Adrenal gland (tissue), 9 donors: ENCODE measurements at regions not wholly inside any gene's neighbourhood (a gene's known extent, or its start where the extent isn't known, plus 50 kb on each side); places are given as distances from the start of the nearest gene placed in this dataset.

Source experiments
- DNase-seq, 7 donors: peaks; one replicate each; pipeline ENCODE4 v3.0.0-alpha.2; 2019 to 2020
- H3K27ac ChIP-seq, 5 donors: fragments of 200-600 bp; sonication (generic) in 4 of 5; 1 replicate in 3 of 5; 2 replicates in 2 of 5; pipeline versions ENCODE4 v1.5.1 to v1.8.0; 2016 to 2020; ENCODE audit warnings: mild to moderate bottlenecking in 1 of 5
- H3K27me3 ChIP-seq: fragments of 200-600 bp; 2 replicates; pipeline ENCODE4 v1.8.0; 2021
- H3K36me3 ChIP-seq, 2 donors: fragments of 200-600 bp; replicated peaks in 1 of 2; 1 replicate in 1 of 2; 2 replicates in 1 of 2; pipeline versions ENCODE4 v1.5.1 to v1.8.0; 2018 to 2022
- H3K4me1 ChIP-seq, 2 donors: fragments of 200-600 bp; replicated peaks in 1 of 2; 1 replicate in 1 of 2; 2 replicates in 1 of 2; pipeline versions ENCODE4 v1.5.1 to v1.8.0; 2018 to 2021
- H3K4me3 ChIP-seq, 4 donors: fragments of 200-600 bp; sonication (generic) in 3 of 4; one replicate each; pipeline ENCODE4 v1.5.1; 2016 to 2018
- H3K9me3 ChIP-seq, 3 donors: fragments of 200-600 bp; sonication (generic) in 1 of 3; replicated peaks in 1 of 3; 1 replicate in 2 of 3; 2 replicates in 1 of 3; pipeline versions ENCODE4 v1.5.1 to v1.8.0; 2016 to 2021
- CTCF ChIP-seq, 6 experiments: fragments of 450-650 bp in 4 of 6; fragments of 200-600 bp in 2 of 6; sonication (generic) in 1 of 6; IDR thresholded peaks; 1 replicate in 5 of 6; 2 replicates in 1 of 6; pipeline versions ENCODE4 v1.5.1 to v1.8.0; 2016 to 2021; ENCODE audit warnings: antibody characterized with exemption in 6 of 6, mild to moderate bottlenecking in 2 of 6, moderate library complexity in 1 of 6
- POLR2A ChIP-seq, 2 donors: fragments of 450-650 bp; IDR thresholded peaks; one replicate each; pipeline ENCODE4 v1.6.1; 2017; ENCODE audit warnings: antibody characterized with exemption in 2 of 2, mild to moderate bottlenecking in 2 of 2, moderate library complexity in 1 of 2
- WGBS, 4 donors: extraction: QIAGEN DNeasy Blood & Tissue Kit in 2 of 4; methylation state at CpG; one replicate each; pipeline versions ENCODE4 v1.1.5 to v1.1.7; 2013 to 2017; 5-methylcytosine and 5-hydroxymethylcytosine counted together
- intact Hi-C, 2 donors: fragments of 100-400 bp; cut with DNase I; formaldehyde crosslinking; loops; one replicate each; pipeline versions ENCODE4 v1.14.1 to v1.15.0; 2022 to 2023
- donor health status: healthy with polysubstance abuse.
- donor health status: Bipolar disorder and iron deficiency.
- donor health status: DM: yes; HTN: yes; CAD: no.
- donor health status: DM: no; HTN: no; CAD: no.
- donor health status: DM: no; HTN: no; CAD: no.

- Histone ChIP-seq H3K4me3 (no peak overlapping the region), H3K9me3 (no peaks in the 10 kb centered on the region), H3K36me3 (no peaks in the 10 kb centered on the region), H3K27me3 (no peaks in the 10 kb centered on the region), H3K27ac (peak overlapping the region in 4 of 5 donors; percentile 60 to 77 (median 62)), H3K4me1 (peaks cover 5 to 9% of the 10 kb centered on the region in 2 donors)
- intact Hi-C loops: no loop called here
- TF ChIP-seq POLR2A (IDR thresholded peaks at IDR 0.05) (peak in 1 of 2 donors; percentile 49), CTCF (IDR thresholded peaks at IDR 0.05) (no peak)
- peak; percentile 72 to 89 (median 87) for DNase-seq
- 42 to 56% (median 50%) methylated on average over 14 of the region's 14 CpGs for WGBS, 4 donors
These were observed 190.4 kb downstream of the SKIDA1 start for GRCh38 chr10:21334891-21335696.

- TF ChIP-seq POLR2A (IDR thresholded peaks at IDR 0.05): no peak
- no peak for TF ChIP-seq CTCF (IDR thresholded peaks at IDR 0.05)
- 59 to 74% (median 64%) methylated on average over 6 of the region's 6 CpGs for WGBS, 4 donors
- no peaks in the 10 kb centered on the region for H3K9me3 ChIP-seq
- H3K4me3 ChIP-seq: no peak overlapping the region
- no peaks in the 10 kb centered on the region for H3K27me3 ChIP-seq
- H3K4me1 ChIP-seq: no peaks in the 10 kb centered on the region
- intact Hi-C loops: no loop called here
- H3K36me3 ChIP-seq: no peaks in the 10 kb centered on the region
- DNase-seq: no peak
- no peak overlapping the region for H3K27ac ChIP-seq
These were observed 194.9 kb downstream of the SKIDA1 start for GRCh38 chr10:21330628-21331020.

GRCh38 chr10:21329995-21330627 is 195.4 kb downstream of the SKIDA1 start:
- H3K4me1 ChIP-seq: no peaks in the 10 kb centered on the region
- WGBS, 4 donors: 60 to 69% (median 63%) methylated on average over 4 of the region's 4 CpGs
- no peaks in the 10 kb centered on the region for H3K36me3 ChIP-seq
- H3K9me3 ChIP-seq: no peaks in the 10 kb centered on the region
- H3K27me3 ChIP-seq: no peaks in the 10 kb centered on the region
- intact Hi-C loops: no loop called here
- H3K4me3 ChIP-seq: no peak overlapping the region
- no peak for TF ChIP-seq POLR2A (IDR thresholded peaks at IDR 0.05)
- no peak for TF ChIP-seq CTCF (IDR thresholded peaks at IDR 0.05)
- DNase-seq: peak; percentile 26 to 69 (median 62)
- peak overlapping the region in 1 of 5 donors; percentile 4 for H3K27ac ChIP-seq

- H3K27me3 ChIP-seq: no peaks in the 10 kb centered on the region
These were observed 198.0 kb downstream of the SKIDA1 start for GRCh38 chr10:21327289-21327993.

More at GRCh38 chr10:21327289-21327993, 198.0 kb downstream of the SKIDA1 start:
- Histone ChIP-seq H3K4me3 (no peak overlapping the region), H3K9me3 (no peaks in the 10 kb centered on the region), H3K27ac (no peak overlapping the region), H3K4me1 (no peaks in the 10 kb centered on the region), H3K36me3 (no peaks in the 10 kb centered on the region)
- 73 to 78% (median 76%) methylated on average over 10 of the region's 10 CpGs for WGBS, 4 donors
- TF ChIP-seq CTCF (IDR thresholded peaks at IDR 0.05) (no peak), POLR2A (IDR thresholded peaks at IDR 0.05) (no peak)
- no peak for DNase-seq
- intact Hi-C loops: no loop called here
